GM21825 (cell line): ENCODE measurements at regions not wholly inside any gene's neighbourhood (a gene's known extent, or its start where the extent isn't known, plus 50 kb on each side); places are given as distances from the start of the nearest gene placed in this dataset.
"Not testable (repeated sequence)": the region's sequence is repeated elsewhere in the genome, so short reads cannot be mapped to it uniquely, and the experiment has no call there.

ENCODE experiments used
- ATAC-seq: cut with Tn5 transposase; IDR thresholded peaks from one replicate; pipeline ENCODE4 v1.9.1; 2021; ENCODE audit warnings: mild to moderate bottlenecking, moderate library complexity; ENCODE audit not compliant: unreplicated experiment

DNA sequence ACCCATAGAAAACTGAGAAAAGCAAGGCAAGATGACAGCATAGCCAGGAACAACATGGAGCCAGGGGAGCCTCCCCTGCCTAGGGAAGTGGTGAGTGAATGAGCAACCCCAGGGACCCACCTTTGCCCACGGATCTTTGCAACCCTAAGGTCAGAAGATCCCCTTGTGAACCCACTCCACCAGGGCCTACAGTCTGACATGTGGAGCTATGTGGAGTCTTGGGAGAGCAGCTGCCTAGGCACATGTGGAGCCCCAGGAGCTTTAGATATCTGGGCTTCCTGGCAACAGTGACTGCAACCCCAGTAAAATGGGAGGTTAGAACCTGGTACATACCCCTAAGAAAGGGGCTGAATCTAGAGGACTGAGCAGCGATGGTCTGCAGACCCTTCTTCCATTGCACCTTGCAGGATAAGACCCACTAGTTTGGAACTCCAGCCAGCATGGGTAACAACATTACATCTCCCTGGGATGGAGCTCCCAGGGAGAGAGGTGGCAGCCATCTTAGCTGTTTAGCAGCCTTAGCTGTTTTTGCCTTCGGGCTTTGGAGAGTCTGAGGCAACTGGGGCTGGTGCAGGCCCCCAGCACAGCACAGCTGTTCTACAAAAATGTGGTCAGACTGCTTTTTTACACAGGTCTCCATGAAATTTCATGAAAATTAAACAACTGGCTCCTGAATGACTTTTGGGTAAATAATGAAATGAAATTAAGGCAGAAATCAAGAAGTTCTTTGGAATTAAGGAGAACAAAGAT lies 104.7 kb upstream of the TRIM2 start:
- ATAC-seq = no peak

DNA sequence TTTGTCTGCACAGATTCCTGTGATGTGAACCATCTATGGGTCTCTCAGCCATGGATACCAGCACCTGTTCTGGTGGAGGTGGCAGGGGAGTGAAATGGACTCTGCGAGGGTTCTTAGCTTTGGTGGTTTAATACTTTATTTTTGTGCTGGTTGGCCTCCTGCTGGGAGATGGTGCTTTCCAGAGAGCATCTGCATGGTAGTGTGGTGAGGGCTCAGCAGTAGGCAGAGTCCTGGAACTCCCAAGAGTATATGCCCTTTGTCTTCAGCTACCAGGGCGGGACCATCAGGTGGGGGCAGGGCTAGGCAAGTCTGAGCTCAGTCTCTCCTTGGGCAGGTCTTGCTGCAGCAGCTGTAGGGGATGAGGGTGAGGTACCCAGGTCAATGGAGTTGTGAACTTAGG lies 97.5 kb upstream of the TRIM2 start:
- not testable (repeated sequence) for ATAC-seq

DNA sequence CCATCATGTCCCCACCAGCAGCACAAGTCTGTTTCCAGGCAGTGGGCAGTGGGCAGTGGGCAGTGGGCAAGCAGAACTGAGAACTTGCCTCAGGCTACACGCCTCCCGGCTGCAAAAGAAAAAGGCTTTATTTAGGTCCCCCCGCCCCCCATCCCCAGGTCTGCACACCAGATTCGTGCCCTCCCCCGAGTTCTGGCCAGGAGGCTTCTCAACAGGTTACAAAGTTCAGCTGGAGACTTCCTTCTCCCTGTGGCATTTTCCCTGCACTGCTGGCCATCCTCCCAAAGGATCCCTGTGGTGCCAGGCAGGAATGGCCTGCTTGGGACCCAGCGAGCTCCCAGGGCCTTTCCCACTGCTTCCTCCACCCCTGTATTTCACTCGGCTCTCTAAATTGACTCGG lies 97.0 kb upstream of the TRIM2 start:
- no peak for ATAC-seq

DNA sequence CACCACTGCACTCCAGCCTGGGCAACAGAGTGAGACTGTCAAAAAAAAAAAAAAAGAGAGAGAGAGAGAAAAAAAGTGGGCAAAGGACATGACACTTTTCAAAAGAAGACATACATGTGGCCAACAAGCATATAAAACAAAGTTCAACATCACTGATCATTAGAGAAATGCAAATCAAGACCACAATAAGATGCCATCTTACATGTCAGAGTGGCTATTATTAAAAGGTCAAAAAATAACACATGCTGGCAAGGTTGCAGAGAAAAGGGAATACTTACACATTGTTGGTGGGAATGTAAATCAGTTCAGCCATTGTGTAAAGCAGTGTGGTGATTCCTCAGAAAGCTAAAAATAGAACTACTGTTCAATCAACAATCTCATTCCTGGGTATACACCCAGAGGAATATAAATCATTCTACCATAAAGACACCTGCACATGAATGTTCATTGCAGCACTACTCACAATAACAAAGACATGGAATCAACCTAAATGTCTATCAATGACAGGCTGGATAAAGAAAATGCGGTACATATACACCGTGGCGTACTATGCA lies 94.9 kb upstream of the TRIM2 start:
- ATAC-seq = no peak

DNA sequence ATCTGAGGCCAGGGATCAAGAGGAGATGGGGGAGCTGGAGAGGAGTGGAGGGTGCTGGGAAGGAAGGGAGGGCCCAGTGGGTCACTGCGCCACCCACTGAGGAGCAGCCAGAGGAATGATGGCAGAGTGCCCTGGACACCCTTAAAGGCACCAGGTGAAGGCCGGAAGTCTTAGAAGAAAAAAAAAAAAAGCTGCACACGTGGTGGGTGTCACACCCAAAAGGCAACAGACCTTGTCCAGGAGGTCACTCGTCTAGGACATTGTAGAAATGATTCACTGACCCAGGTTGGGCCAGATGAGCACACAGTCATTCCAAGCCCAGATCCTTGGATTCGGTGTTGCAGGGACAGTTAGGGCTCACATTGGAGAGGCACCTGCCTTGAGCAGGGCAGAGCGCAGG lies 93.5 kb upstream of the TRIM2 start:
- no peak for ATAC-seq

DNA sequence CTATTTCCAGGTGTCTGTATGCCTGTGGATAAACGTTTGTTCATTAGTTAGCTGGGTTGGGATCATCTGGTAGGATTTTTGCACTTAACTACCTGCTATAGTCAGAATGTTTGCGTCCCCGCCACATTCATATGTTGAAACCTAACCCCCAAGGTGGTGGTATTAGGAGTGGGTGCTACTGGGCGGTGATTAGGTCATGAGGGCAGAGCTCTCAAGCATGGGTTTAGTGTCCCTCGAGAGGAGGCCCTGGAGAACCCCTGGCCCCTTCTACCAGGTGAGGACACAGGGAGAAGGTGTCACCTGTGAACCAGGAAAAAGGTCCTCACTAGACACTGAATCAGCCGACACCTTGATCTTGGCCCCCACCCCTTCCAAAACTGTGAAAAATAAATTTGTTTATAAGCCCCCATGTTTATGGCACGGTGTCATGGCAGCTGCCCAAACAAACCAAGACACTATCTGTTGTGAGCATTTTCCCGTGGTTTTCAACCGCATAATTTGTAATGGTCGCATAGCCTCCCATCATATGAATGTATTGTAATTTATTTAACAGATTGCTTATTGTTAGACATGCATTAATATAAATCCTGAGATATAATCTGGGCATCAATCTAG lies 92.7 kb upstream of the TRIM2 start:
- ATAC-seq = no peak

DNA sequence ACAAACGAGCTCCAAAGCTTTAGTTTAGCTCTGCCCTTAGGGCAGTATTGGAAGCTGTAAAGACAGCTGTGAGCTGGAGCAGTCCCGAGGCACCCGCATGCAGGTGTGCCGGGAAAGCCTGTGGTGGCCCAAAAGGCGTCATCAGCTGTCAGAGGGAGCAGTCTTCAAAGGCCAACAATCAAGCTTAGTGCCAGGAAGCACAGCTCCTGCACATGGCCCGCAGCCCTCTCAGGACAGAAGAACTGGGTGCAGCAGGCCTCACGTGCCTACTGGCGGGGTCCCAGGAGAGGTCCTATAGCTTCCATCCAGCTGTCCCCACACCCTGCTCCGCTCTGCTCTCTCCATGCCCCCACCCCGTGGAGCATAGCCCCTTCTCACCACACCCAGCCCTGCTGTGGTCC lies 92.2 kb upstream of the TRIM2 start:
- ATAC-seq = no peak

DNA sequence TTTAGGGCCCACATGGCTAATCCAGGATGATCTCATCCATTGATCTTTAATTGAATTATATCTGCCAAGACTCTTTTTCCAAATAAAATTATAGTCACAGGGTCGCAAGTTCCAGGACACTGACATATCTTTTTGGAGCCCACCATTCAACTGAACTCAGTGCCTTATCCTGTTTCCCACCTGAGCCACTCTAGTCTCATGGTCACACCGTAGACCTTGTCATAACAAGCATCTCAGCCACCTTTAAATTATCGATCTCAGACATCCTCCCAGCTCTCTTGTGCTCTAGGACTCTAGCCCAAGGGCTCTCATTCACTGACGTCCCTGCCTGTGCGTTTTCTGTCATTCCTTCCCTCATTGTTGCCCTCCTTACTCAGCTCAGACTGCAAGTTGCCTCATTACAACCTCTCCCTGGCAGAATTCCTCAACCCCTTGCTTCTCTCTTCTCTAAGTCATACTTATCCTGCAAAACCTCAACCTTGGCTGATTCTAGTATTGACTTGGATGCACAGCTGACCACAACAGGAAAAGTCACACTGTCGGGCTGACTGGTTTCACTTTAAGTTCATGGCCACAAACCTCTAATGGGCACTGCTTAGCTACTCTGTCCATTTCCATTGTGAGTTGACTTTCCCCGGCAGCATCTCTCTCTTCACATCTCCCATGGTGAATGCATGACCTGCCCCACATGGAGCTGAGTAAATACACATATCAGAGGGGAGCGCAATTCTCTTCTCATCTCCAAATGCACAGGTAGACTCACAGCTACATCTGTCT lies 91.0 kb upstream of the TRIM2 start:
- no peak for ATAC-seq

DNA sequence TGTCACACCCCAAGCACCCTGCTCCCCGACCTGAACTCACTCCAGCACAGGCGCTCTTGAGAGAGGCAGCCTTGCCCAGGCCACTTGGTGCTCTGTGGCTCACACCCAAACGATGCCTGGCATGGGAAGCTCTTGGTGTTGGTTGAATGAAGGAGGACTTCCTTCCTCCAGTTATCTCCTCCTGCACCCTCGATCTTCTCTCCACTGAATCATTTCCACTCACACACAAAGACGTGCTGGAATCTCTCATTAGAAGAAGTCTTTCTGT lies 90.5 kb upstream of the TRIM2 start:
- ATAC-seq = no peak

DNA sequence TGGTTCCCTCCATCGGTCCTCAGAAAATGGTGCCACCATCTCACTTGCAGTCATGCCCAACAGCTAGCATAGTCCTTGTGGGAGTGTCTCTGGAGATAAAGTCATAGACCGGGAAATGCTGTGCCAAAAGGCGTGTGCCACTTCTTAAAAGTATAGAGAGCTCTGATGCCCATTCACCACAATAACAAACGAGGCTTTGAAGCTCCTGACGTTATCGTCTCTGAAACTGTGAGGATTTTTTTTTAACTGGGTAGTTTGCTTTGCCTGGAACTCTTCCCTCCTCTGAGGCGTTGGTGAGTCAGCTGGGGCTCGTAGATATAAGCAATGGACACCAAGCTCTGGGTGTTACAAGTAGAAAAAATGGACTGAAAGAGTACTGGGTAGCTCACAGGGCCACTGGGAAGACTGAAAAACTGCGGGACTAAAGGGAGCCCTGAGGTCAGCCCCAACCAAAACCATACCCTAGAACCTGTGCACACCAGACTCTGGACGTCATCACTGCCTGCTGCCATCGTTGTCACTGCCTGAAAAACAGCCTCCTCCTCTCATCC lies 89.4 kb upstream of the TRIM2 start:
- ATAC-seq = no peak

DNA sequence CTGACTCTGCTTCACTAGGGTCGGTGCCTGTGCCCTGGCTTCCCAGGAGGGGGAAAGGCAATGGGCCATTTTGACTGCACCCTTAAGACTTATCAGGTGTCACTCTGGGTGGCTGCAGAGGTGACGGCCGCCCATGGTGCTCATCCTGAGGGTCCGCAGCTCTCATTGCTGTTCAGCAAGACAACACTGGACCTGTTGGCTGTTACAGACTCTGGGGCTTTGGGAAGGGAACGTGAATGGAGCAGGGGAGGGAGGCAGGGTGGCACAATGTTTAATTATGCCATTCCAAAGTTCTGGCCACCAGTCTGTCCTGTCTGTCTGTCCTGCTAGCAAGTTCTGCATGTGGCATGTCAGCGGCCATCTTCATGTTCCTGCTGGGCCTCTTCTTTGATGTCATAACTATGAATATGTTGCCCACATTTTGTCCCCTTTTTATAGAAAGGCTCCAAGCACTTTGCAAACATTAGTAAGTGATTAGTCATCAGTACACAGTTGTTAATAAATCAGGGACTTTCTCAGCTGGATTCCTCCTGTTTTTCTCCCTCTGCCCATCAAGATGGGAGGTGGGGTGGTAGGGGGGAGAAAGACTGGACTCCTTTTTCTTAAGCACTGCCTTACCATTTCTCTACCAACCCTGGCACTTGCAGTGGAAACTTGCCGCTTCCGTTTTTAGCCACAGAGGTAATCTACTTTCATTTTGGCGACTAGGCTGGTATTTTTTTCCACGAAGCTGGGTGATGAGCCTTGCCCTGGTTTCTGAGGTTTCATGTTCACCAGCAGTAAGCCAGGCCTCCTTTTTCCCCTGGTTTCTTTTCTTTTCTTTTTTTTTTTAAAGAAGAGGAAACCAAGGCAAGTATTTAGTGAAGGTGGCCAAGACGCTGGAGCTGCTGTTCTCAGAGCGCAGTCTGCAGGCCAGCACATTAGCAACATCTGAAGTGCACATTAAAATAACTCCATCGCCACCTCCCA lies 88.6 kb upstream of the TRIM2 start:
- peak; percentile 90 for ATAC-seq

DNA sequence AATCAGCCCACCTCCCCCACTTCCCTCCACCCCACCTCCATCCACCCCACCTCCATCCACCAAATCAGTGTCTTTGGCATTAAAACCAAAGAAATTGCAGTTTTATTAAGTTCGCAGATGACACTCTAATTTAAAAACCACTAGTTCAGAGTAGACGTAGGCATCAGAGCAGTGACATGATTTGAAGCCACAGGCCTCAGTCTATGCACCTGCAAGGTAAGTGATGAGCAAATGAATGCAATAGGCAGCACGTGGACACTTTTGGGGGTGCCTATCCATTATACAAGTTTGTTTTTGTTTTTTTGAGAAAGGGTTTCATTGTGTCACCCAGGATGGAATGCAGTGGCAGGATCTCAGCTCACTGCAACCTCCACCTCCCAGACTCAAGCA lies 88.0 kb upstream of the TRIM2 start:
- no peak for ATAC-seq

DNA sequence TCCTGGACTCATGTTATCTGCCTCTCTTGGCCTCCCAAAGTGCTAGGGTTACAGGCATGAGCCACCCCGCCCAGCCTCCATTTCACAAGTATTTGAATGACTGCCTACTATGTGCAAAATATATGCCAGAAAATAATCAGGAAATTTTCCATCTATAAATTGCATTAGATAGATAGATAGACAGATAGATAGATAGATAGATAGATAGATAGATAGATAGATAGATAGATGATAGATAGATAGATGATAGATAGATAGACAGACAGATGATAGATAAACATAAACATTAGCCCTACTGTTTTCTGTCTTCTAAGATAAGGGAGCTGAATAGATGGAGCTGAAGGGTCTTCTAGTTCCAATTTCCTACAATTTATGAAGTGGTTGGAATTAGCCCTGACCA lies 87.4 kb upstream of the TRIM2 start:
- ATAC-seq = no peak

DNA sequence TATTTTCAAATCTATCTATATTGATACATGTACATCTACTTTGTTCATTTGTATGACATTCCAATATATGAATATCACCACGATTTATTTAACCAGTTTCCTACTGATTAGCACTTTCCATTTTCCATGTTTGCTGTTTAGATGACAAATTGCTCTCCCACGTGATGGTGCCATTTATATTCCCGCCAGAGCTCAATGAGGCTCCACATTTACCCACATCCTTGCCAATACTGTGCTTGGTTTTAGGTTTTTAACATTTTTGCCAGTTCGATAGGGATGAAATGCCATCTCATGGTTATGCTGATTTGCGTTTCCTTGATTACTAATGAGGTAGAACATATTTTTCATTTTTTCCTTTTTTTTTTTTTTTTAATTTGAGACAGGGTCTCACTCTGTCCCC lies 86.7 kb upstream of the TRIM2 start:
- ATAC-seq = no peak

DNA sequence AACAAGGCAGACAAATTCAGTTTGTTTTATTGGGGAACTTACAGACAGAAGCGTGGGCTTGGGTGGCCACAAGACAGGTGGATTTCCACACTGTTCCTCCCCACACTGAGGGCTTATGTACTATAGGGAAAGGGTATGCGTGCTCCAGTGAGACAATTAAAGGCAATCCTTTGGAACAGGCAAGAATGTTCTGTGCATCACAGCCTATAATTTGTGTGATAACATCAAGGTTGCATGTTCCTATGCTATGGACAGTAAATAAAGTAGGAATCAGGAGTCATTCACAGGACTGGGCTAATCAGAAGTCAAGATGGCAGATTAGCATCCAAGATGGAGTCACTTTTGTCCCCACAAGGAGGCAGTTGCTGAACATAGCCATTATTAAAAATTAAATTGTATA lies 84.6 kb upstream of the TRIM2 start:
- ATAC-seq = no peak

DNA sequence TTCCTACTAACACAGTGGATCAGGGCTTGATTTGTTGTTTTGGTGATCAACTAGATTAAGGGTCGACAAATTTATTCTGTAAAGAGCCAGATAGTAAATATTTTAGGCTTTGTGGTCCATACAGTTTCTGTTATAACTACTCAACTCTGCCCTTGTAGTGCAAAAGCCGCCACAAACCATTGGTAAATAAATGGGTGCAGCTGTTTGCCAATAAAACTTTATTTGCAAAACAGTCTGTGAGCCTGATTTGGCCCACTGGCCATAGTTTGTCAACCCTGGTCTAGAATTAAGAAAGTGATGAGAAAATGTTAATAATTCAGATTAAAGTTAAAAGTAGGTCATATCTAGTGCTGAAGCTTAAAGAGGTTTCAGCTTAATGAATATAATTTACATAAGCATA lies 84.0 kb upstream of the TRIM2 start:
- no peak for ATAC-seq

DNA sequence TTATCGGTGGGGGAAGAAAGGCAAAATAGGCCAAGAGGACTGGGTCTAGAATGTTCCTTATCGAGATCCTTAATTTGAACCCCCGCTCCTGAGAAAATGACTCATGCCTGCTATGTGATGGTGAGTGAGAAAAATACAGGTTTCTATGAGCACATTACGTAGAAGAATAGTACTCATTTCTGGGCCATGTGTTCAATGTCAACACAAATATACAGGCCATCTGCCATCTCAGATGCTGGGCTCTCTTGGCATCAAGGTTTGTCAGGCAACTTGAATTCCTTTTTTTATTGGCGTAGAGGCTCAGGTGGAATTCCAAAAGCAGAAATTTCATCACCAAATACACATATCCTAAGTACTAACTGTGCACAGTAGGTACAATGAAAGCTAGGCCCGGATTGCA lies 81.4 kb upstream of the TRIM2 start:
- ATAC-seq = no peak

DNA sequence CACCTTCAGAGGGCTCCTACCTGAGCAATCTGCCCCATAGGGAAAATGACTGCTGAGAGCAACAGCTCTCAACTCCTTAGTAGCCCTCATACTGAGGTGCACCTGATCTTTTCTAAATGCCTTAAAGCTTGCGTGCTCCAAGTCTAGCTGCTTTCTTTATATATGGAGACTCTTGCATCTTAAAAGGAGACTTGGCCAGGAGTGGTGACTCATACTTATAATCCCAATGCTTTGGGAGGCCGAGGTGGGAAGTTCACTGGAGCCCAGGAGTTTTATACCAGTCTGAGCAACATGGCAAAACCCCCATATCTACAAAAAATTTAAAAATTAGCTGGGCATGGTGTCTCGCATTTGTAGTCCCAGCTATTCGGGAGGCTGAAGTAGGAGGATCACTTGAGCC lies 78.1 kb upstream of the TRIM2 start:
- no peak for ATAC-seq

DNA sequence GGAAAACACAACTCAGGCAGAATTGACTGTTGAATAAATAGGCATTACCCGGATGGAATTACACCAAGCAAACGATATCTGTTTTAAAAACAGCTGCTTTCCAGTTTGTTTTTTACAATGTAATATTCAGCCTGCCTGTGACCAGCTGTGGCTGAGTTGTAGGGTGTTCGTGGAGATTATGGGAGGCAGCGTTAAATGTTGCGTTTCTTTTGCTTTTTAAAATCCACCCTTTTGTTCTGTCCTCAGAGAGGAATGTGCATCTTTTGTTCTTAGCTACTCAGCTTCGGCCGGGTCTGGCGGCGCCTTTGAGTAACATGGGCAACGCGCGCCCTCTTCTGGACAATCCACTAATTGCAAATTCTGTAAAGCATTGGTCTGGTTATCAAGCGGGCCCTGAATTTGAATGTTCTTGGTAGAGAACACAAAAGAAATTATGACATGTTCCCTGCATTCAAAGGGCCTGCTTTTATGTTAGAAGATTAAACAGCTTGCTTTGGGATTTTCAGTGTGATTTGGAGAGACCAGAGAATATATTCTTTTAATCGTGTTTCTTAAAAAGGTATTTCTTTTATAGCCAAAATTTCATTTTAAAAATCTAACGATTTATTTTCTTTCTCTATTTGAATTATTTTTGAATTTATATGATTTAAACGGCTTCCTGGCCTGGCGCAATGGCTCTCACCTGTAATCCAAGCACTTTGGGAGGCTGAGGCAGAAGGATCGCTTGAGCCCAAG lies 76.3 kb upstream of the TRIM2 start:
- ATAC-seq = peak; percentile 77

DNA sequence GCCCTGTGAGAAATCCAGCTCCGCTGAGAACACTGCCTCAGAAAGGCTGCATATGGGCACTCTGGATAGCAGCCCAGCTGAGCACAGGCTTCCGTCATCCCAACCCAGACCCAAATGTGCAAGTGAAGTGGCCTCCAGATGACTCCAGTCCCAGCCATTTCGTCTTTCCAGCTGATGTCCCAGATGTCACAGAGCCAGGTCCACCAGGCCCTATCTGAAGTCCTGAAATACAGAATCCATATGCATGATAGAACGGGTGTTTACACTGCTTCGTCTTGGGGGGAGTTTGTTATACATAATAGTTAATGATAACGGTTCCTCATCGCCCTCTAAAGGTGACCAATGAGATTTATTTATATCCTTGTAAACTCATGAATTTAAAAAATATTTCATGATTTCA lies 72.6 kb upstream of the TRIM2 start:
- ATAC-seq = no peak
